ENCODE measurements at regions not wholly inside any gene's neighbourhood (a gene's known extent, or its start where the extent isn't known, plus 50 kb on each side); places are given as distances from the start of the nearest gene placed in this dataset.
A peak's percentile ranks its signal among the peaks of the same experiment; 100 is the strongest.

- no peak for TF ChIP-seq CTCF (conservative IDR thresholded peaks at IDR 0.05)
- no peak overlapping the region for H3K27ac ChIP-seq
These were observed 745.8 kb downstream of the TRHDE start for GRCh38 chr12:73017981-73018380.

GRCh38 chr12:73053893-73054292 is 781.7 kb downstream of the TRHDE start:
- TF ChIP-seq CTCF (conservative IDR thresholded peaks at IDR 0.05): no peak
- H3K27ac ChIP-seq: peak overlapping the region; percentile 52

- no peak for TF ChIP-seq CTCF (conservative IDR thresholded peaks at IDR 0.05)
- no peak overlapping the region for H3K27ac ChIP-seq
These were observed 785.3 kb downstream of the TRHDE start for GRCh38 chr12:73057428-73057827.

- no peak overlapping the region for H3K27ac ChIP-seq
- no peak for TF ChIP-seq CTCF (conservative IDR thresholded peaks at IDR 0.05)
These were observed 793.7 kb downstream of the TRHDE start for GRCh38 chr12:73065913-73066312.

DNA sequence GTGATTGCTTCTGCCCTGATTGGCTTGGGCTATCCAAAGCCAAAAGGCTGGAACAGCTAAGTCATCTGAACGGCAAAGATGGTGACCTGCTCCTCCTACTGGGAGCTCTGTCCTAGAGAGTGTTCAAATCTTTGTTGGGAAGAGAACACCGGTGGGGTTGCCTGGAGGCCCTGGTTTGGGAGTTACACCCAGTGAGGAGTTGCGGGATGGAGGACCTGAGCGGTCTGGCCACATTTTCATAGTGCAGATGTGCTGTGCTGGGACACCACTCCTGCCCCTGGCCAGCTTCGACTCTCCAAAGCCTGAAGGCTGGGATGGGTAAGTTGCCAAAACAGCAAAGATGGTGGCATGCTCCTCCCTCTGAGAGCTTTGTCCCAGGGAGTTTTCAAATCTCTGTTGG is 795.4 kb downstream of the TRHDE start:
- no peak for TF ChIP-seq CTCF (conservative IDR thresholded peaks at IDR 0.05)
- H3K27ac ChIP-seq: no peak overlapping the region

DNA sequence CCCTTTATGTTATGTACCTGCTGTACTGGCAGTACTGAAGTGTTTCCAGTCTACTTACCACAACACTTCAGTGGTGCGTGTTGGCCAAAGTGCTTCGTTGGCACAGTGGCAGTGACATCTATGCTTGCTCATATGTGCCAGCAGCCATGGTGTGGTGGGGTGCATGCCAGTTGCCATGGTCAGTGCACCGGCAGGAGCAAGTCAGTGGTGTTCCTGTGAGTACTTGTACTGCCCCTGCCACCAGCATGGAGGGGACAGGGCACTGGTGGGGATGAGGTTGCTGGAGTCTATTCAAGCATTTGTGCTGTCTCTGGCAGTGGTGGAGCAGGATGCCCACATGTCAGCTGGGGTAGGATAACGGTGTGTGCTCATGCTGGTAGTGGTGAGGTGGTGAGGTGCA is 800.0 kb downstream of the TRHDE start:
- no peak for TF ChIP-seq CTCF (conservative IDR thresholded peaks at IDR 0.05)
- no peak overlapping the region for H3K27ac ChIP-seq

- no peak for TF ChIP-seq CTCF (conservative IDR thresholded peaks at IDR 0.05)
- no peak overlapping the region for H3K27ac ChIP-seq
These were observed 804.6 kb downstream of the TRHDE start for GRCh38 chr12:73076760-73077159.

- no peak overlapping the region for H3K27ac ChIP-seq
- TF ChIP-seq CTCF (conservative IDR thresholded peaks at IDR 0.05): no peak
These were observed 811.6 kb downstream of the TRHDE start for GRCh38 chr12:73083736-73084135.
